ENCODE measurements at regions not wholly inside any gene's neighbourhood (a gene's known extent, or its start where the extent isn't known, plus 50 kb on each side); places are given as distances from the start of the nearest gene placed in this dataset.

GRCh38 chr17:79515646-79516571, 94.9 kb downstream of the RBFOX3 start:
- POLR2A ChIA-PET: no interaction called here
- intact Hi-C loops (cut with DNase I, micrococcal nuclease): no loop called here

DNA sequence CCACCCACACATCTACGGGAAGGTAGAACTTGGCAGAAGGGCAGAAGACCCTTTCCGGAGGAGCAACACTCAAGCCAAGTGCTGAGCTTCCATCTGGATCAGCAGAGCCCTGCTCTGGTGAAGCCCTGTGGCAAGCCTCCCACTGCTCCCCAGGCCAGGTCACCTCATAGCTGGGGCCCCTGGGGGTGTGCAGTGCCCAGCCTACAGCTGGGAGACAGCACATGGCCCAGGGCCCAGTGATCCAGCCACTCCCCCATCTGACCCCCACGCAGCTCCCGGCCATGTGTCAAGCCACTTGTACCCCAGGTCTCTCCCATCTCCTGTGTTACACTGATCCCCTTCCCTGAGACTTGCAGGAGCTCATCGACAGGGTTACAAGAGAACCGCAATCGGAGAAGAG, 95.7 kb downstream of the RBFOX3 start:
- ChIA-PET POLR2A (no interaction called here), CTCF (no interaction called here)
- Mint-ChIP-seq H3K36me3 (ENCODE audit: low read depth) (no peaks in the 10 kb centered on the region), H3K9me3 (ENCODE audit: low read depth) (peaks cover 2% of the 10 kb centered on the region), H3K27me3 (peaks cover 11% of the 10 kb centered on the region), H3K4me1 (no peaks in the 10 kb centered on the region), H3K4me3 (no peak overlapping the region), H3K27ac (no peak overlapping the region)
- no peak for ATAC-seq
- DNase-seq: no peak
- intact Hi-C loops (cut with DNase I, micrococcal nuclease): no loop called here

More at GRCh38 chr17:79515646-79516571, 94.9 kb downstream of the RBFOX3 start:
- Mint-ChIP-seq H3K36me3 (ENCODE audit: low read depth) (no peaks in the 10 kb centered on the region), H3K4me3 (no peak overlapping the region), H3K27ac (no peak overlapping the region), H3K4me1 (no peaks in the 10 kb centered on the region), H3K27me3 (peaks cover 11% of the 10 kb centered on the region), H3K9me3 (ENCODE audit: low read depth) (peaks cover 2% of the 10 kb centered on the region)
- ATAC-seq (no peak), DNase-seq (no peak)
- CTCF ChIA-PET: no interaction called here

DNA sequence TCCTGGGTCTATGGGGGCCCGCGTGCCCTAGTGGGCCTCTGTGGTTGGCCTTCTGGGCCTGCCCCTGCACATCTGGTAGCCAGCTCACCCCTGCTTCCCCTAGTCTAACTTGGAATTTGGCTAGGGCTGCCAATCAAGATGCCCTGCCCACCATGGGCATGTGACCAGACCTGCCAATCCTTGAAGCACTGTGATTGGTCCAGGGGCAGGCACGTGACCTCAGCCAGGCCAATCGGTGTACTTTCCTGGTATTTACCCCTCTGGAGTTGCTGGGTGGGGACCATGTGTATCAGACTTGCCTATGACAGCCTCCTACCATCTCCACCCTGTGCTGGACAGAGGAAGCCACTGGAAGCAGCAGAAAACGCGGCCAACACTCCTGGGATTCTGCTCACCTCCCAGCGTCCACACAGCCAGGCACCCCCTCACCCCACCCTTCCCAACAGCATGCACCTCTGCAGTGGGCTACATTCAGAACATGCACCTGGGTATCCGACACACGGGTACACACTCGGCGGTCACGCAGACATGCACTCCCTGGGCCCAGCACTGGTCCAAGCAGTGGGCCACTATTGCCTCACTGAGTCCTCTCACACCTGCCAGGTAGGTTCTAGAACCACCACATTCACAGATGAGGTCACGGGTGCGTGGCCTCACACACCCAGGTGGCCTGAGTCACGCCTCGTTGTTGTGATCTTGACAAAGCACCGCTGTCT, 96.9 kb downstream of the RBFOX3 start:
- Mint-ChIP-seq H3K27ac (no peak overlapping the region), H3K36me3 (ENCODE audit: low read depth) (no peaks in the 10 kb centered on the region), H3K9me3 (ENCODE audit: low read depth) (peaks cover 2% of the 10 kb centered on the region), H3K27me3 (peaks cover 11% of the 10 kb centered on the region), H3K4me1 (no peaks in the 10 kb centered on the region), H3K4me3 (no peak overlapping the region)
- DNase-seq (no peak), ATAC-seq (no peak)
- intact Hi-C loops (cut with DNase I, micrococcal nuclease): no loop called here
- ChIA-PET CTCF (no interaction called here), POLR2A (no interaction called here)

GRCh38 chr17:79513206-79513605, 97.6 kb downstream of the RBFOX3 start:
- ChIA-PET POLR2A (no interaction called here), CTCF (no interaction called here)
- ATAC-seq: no peak
- H3K27ac Mint-ChIP-seq: no peak overlapping the region
- intact Hi-C loops (cut with DNase I, micrococcal nuclease): no loop called here
- H3K9me3 Mint-ChIP-seq (ENCODE audit: low read depth): peaks cover 2% of the 10 kb centered on the region
- no peak overlapping the region for H3K4me3 Mint-ChIP-seq
- H3K36me3 Mint-ChIP-seq (ENCODE audit: low read depth): no peaks in the 10 kb centered on the region
- H3K27me3 Mint-ChIP-seq: peaks cover 9% of the 10 kb centered on the region
- H3K4me1 Mint-ChIP-seq: no peaks in the 10 kb centered on the region
- DNase-seq: no peak

DNA sequence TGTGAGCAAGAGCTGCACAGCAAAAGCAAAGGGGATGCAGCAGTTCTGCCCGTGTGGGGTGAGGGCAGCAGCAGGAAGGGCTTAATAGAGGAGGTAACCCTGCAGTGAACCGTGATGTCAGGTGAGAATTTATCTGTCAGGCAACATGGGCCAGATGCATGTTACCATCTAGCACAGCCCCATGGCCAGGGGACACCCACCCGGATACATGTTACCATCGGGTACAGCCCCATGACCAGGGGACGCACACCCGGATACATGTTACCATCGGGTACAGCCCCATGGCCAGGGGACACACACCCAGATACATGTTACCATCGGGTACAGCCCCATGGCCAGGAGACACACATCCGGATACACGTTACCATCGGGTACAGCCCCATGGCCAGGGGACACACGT, 99.4 kb downstream of the RBFOX3 start:
- intact Hi-C loops (cut with DNase I, micrococcal nuclease): no loop called here

GRCh38 chr17:79510071-79510470, 100.8 kb downstream of the RBFOX3 start:
- ChIA-PET CTCF (no interaction called here), POLR2A (no interaction called here)
- Mint-ChIP-seq H3K9me3 (ENCODE audit: low read depth) (peaks cover 2% of the 10 kb centered on the region), H3K27ac (no peak overlapping the region), H3K4me3 (no peak overlapping the region), H3K27me3 (no peaks in the 10 kb centered on the region), H3K4me1 (no peaks in the 10 kb centered on the region), H3K36me3 (ENCODE audit: low read depth) (no peaks in the 10 kb centered on the region)
- no peak for DNase-seq
- intact Hi-C loops (cut with DNase I, micrococcal nuclease): no loop called here
- ATAC-seq: no peak

More for the DNA sequence above, 99.4 kb downstream of the RBFOX3 start:
- no peak overlapping the region for H3K27ac Mint-ChIP-seq
- ATAC-seq (no peak), DNase-seq (no peak)
- H3K4me1 Mint-ChIP-seq: no peaks in the 10 kb centered on the region
- ChIA-PET POLR2A (no interaction called here), CTCF (no interaction called here)
- H3K9me3 Mint-ChIP-seq (ENCODE audit: low read depth): peaks cover 2% of the 10 kb centered on the region
- peaks cover 2% of the 10 kb centered on the region for H3K27me3 Mint-ChIP-seq
- H3K4me3 Mint-ChIP-seq: no peak overlapping the region
- no peaks in the 10 kb centered on the region for H3K36me3 Mint-ChIP-seq (ENCODE audit: low read depth)

GRCh38 chr17:79509490-79509889, 101.4 kb downstream of the RBFOX3 start:
- DNase-seq: no peak
- H3K9me3 Mint-ChIP-seq (ENCODE audit: low read depth): peaks cover 2% of the 10 kb centered on the region
- no peak overlapping the region for H3K27ac Mint-ChIP-seq
- no peaks in the 10 kb centered on the region for H3K27me3 Mint-ChIP-seq
- no peaks in the 10 kb centered on the region for H3K4me1 Mint-ChIP-seq
- ATAC-seq: no peak
- POLR2A ChIA-PET: no interaction called here
- CTCF ChIA-PET: no interaction called here
- intact Hi-C loops (cut with DNase I, micrococcal nuclease): no loop called here
- no peak overlapping the region for H3K4me3 Mint-ChIP-seq
- H3K36me3 Mint-ChIP-seq (ENCODE audit: low read depth): no peaks in the 10 kb centered on the region

- ATAC-seq: no peak
- POLR2A ChIA-PET: no interaction called here
- Mint-ChIP-seq H3K27me3 (no peaks in the 10 kb centered on the region), H3K27ac (no peak overlapping the region), H3K4me1 (no peaks in the 10 kb centered on the region), H3K36me3 (ENCODE audit: low read depth) (no peaks in the 10 kb centered on the region), H3K9me3 (ENCODE audit: low read depth) (peaks cover 2% of the 10 kb centered on the region), H3K4me3 (no peak overlapping the region)
- CTCF ChIA-PET: no interaction called here
- no peak for DNase-seq
- intact Hi-C loops (cut with DNase I, micrococcal nuclease): no loop called here
Measured at GRCh38 chr17:79509008-79509407, 101.8 kb downstream of the RBFOX3 start.

DNA sequence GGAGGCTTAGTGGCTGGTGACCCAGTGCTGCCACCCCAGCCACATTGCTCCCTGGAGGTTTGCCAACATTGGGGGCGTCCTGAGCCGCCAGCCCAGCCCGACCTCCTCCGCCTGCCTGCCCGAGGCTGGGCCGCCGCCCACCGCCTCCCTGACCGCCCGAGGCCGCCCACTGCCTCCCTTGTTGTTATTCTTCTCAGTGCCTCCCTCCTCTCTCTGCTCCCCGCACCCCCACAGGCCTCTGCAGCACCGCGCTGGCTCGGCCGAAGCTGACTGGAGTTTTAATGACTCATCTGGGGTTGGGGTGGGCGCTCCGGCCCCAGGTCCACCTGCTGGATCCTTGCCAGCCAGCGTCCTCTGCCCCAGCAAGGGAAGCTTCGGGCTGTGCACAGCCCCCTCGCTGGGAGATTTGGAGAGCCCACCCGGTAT, 102.5 kb downstream of the RBFOX3 start:
- Mint-ChIP-seq H3K27me3 (no peaks in the 10 kb centered on the region), H3K4me1 (no peaks in the 10 kb centered on the region), H3K9me3 (ENCODE audit: low read depth) (peaks cover 2% of the 10 kb centered on the region), H3K36me3 (ENCODE audit: low read depth) (no peaks in the 10 kb centered on the region), H3K4me3 (no peak overlapping the region), H3K27ac (no peak overlapping the region)
- DNase-seq: no peak
- no peak for ATAC-seq
- ChIA-PET POLR2A (no interaction called here), CTCF (no interaction called here)
- intact Hi-C loops (cut with DNase I, micrococcal nuclease): no loop called here

DNA sequence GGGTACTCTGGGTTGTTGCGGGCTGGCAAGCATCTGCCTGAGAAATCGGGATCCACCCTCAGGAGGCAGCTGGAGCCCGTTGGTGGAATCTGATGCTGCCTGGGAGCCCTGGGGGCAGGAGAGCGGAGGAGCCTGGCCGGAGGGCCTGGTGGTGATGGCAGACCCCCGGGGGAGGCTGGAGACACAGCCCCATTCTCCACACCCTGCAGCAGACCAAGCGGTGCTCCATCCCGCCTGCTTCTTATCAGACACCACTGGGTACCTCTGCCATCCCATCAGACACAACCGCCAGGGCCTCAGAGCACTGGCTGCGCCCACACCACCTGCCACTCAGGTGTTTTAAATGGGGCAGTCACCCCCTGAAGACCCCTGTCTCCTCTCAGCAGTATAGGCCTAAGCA, 103.9 kb downstream of the RBFOX3 start:
- Mint-ChIP-seq H3K27ac (no peak overlapping the region), H3K4me1 (no peaks in the 10 kb centered on the region), H3K4me3 (no peak overlapping the region), H3K9me3 (ENCODE audit: low read depth) (peaks cover 2% of the 10 kb centered on the region), H3K27me3 (no peaks in the 10 kb centered on the region), H3K36me3 (ENCODE audit: low read depth) (no peaks in the 10 kb centered on the region)
- ChIA-PET POLR2A (no interaction called here), CTCF (no interaction called here)
- no peak for DNase-seq
- no peak for ATAC-seq
- intact Hi-C loops (cut with DNase I, micrococcal nuclease): no loop called here

DNA sequence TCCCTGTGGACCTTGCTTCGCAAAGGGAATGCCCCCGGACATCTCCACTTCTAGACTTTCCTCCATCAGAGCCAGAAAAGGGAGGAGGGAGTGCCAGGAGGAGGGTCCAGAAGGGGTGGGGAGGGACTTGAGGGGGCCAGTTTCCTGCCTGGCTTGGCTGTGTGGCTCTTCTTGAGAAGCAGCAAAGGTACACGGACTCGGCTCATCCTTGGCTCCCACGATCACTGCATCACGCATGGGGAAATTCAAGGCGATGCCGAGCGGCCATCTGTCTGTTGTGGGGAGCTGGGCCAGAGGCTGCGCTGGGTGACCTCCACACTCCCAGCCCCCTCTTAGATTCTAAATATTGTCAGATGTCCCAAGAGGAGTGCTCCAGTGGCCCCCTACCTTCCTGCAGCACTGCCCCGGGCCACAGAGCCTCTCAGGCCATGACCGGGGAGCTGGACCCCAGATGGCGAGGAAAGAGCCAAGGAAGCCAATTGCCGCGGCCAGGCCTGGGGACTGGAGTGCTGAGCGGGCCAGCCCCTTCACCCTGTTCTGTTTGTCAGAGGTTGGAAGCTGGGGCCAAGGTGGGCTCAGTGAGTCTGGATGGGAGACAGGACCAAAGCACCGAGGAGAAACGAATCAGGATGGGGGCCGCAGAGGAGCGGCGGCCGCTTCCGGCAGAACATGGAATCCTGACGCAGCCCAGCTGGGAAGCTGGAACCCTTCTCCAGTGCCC, 104.5 kb downstream of the RBFOX3 start:
- no peak for ATAC-seq
- Mint-ChIP-seq H3K9me3 (ENCODE audit: low read depth) (peaks cover 2% of the 10 kb centered on the region), H3K27ac (no peak overlapping the region), H3K4me3 (no peak overlapping the region), H3K27me3 (peaks cover 2% of the 10 kb centered on the region), H3K4me1 (no peaks in the 10 kb centered on the region), H3K36me3 (ENCODE audit: low read depth) (no peaks in the 10 kb centered on the region)
- ChIA-PET POLR2A (no interaction called here), CTCF (interaction anchor here (0.7 kb wide), 1 partner anchor 249 kb away, joined by 3 read pairs; no protein-coding TSS in a partner anchor)
- intact Hi-C loops (cut with DNase I, micrococcal nuclease): no loop called here
- no peak for DNase-seq

DNA sequence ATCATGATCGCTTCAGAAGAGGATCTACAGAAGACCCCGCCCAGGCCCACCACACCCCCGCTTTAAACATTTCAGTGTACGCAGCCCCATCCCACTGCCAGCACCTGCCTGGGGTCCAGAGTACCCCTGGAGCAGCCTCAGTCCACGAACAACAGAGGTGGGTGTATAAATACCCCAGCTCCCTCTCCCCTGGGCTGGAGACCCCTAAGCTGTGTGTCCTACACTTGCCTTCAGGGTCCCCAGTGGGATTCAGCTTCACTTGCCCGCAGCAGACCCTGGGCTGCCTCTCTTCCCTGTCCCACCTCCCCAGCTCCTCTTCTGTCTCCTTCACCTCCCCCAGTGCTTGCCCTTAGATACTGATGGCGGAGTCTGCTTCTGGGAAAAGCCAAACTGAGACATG, 105.7 kb downstream of the RBFOX3 start:
- Mint-ChIP-seq H3K27me3 (peaks cover 2% of the 10 kb centered on the region), H3K27ac (no peak overlapping the region), H3K4me3 (no peak overlapping the region), H3K9me3 (ENCODE audit: low read depth) (no peaks in the 10 kb centered on the region), H3K36me3 (ENCODE audit: low read depth) (no peaks in the 10 kb centered on the region), H3K4me1 (no peaks in the 10 kb centered on the region)
- POLR2A ChIA-PET: no interaction called here
- DNase-seq (no peak), ATAC-seq (no peak)
- intact Hi-C loops (cut with DNase I, micrococcal nuclease): no loop called here
- CTCF ChIA-PET: interaction anchor here (0.8 kb wide), 1 partner anchor 15 kb away, joined by 4 read pairs; no protein-coding TSS in a partner anchor
